CD1c-positive myeloid dendritic cell (primary cell): ENCODE measurements at regions not wholly inside any gene's neighbourhood (a gene's known extent, or its start where the extent isn't known, plus 50 kb on each side); places are given as distances from the start of the nearest gene placed in this dataset.

Experiments used
- DNase-seq: peaks from one replicate; pipeline ENCODE4 v3.0.0-alpha.2; 2016; ENCODE audit errors: extremely low spot score

- no peak for DNase-seq
Observed at GRCh38 chr2:120936476-120937334, 201.0 kb downstream of the GLI2 start.

DNA sequence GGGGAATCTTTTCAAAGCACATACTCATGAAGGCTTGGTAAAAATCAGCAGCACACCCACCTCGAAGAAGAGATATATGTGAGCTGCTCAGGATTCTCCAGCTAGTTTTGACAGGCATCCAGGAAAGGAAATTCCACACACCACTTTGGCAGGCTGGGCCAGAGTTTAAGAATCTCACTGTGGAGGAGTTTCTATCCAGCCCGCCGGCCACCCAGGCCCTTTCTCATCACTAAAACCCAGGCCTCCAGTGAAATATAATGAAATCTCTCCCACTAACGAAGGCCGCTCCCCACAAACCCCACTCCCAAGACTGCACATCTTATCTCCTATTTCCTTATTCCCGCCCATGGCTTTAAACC, 202.0 kb downstream of the GLI2 start:
- DNase-seq, result no peak

DNA sequence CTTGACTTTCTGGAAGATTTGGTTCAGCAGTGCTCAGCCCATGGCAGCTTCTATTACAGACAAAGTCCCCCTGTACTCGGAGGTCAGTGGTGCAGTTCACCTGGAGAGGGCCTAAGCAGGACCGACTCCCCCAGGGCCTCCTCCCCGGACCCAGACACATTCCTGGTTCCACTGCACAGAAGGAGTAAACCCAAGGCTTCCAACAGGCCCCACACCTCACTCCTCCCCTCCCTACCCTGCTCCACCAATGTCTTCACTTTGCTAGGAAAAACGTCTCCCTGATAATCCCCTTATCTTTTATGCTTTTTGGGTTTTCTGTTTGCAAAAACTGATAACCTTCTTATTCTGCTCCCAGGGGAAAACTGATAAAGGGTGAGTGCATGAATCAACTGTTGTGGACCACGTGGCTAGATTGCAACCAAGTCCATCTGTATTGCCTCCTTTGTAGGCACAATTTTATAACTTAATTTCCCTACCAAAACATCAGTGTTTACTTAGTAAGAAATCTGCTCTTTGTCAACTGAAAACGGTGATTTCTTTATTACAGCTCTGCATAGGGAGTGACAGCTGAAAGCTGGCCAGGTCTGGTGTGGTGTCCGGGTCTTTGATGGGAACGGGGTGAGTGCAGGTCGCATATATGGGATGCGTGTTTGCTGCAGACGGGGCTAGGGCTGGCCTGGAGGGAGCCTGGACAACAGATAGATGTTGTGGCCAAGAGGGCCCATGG, 202.5 kb downstream of the GLI2 start:
- no peak for DNase-seq

DNA sequence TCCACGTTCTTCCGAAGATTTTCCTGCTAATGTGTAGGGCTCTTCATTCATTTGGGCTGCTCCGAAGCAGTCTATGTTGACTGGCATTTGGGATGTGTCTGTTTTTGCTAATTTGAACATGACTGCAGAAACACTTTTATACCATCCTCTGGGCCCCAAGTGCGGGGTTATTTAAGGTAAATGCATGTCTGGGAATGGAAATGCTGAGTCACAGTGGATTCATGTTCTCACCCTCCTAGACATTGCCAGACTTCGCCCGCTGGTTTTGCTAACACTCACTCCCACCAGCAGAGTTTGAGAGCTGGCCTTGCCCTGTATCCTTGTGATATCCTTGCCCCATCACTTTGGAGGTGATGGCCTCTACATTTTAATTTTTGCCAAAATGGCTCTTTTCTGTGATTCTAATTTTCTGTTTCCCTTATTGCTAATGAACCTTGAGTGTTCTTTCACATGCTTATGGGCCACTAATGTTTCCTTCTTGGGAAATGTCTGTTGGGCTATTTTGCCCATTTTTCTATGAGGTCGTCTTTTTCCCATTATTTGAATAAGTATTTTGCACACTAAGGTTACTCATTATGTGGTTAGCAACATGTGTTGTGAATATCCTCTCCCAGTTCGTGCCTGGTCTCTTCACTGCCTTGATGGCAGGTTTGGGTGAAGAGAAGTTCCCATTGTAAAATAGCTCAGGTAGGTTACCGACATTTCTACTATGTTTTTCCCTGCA, 204.1 kb downstream of the GLI2 start:
- no peak for DNase-seq

- DNase-seq, result no peak
Observed at GRCh38 chr2:120940319-120940696, 204.6 kb downstream of the GLI2 start.

- DNase-seq, result no peak
Observed at GRCh38 chr2:120940726-120941256, 205.1 kb downstream of the GLI2 start.

DNA sequence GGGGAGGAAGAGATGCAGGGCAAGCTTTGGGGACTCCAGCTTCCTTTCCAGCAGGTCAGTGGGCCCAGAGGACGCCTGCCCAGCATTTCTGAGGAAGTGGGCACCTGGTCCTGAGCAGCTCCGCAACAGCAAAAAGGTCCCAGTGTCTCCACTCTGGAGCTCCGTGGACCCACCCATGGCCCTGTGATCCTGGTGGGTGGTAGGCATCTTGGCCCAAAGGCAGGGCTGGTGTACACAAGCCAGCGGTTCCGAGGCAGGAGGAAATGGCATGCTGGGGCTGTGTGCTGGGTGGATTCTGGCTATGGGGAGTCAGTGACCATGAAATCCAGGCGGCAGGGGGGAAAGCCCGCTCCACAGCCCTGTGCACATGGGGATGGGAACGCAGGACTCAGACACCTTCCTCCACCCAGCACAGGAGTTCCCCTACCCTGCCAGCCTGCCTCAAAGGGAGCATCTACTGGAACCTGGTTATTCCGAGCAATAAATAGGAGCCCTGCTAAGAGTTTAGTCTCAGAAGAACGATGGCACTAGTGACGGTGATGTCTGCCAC, 206.0 kb downstream of the GLI2 start:
- DNase-seq, result no peak

- DNase-seq, result no peak
Observed at GRCh38 chr2:120942658-120943057, 207.0 kb downstream of the GLI2 start.

- no peak for DNase-seq
Observed at GRCh38 chr2:120943403-120944034, 207.9 kb downstream of the GLI2 start.

DNA sequence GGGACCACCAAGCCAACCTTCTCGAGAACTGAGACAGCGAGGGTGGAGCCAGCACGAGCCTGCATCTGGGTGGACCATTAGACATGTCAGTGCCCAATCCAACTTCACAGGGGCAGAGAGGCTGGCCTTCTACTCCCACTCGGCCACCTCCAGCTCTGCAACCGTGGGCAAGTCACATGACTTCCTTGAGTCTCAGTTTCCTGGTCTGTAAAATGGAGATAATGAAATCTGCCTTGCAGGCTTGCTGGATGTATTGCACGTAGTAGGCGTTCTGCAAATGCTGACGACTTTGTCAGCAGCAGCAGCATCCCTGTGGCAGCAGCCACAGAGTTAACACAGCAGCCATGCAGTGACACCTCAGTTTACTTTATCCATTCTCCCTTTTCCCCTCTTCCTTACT, 208.9 kb downstream of the GLI2 start:
- no peak for DNase-seq

GRCh38 chr2:120945091-120945490, 209.4 kb downstream of the GLI2 start:
- no peak for DNase-seq

GRCh38 chr2:120945832-120946499, 210.3 kb downstream of the GLI2 start:
- DNase-seq, result no peak

GRCh38 chr2:120947327-120947726, 211.7 kb downstream of the GLI2 start:
- no peak for DNase-seq

GRCh38 chr2:120947982-120948661, 212.5 kb downstream of the GLI2 start:
- DNase-seq, result no peak

- no peak for DNase-seq
Observed at GRCh38 chr2:120948662-120949011, 213.0 kb downstream of the GLI2 start.

DNA sequence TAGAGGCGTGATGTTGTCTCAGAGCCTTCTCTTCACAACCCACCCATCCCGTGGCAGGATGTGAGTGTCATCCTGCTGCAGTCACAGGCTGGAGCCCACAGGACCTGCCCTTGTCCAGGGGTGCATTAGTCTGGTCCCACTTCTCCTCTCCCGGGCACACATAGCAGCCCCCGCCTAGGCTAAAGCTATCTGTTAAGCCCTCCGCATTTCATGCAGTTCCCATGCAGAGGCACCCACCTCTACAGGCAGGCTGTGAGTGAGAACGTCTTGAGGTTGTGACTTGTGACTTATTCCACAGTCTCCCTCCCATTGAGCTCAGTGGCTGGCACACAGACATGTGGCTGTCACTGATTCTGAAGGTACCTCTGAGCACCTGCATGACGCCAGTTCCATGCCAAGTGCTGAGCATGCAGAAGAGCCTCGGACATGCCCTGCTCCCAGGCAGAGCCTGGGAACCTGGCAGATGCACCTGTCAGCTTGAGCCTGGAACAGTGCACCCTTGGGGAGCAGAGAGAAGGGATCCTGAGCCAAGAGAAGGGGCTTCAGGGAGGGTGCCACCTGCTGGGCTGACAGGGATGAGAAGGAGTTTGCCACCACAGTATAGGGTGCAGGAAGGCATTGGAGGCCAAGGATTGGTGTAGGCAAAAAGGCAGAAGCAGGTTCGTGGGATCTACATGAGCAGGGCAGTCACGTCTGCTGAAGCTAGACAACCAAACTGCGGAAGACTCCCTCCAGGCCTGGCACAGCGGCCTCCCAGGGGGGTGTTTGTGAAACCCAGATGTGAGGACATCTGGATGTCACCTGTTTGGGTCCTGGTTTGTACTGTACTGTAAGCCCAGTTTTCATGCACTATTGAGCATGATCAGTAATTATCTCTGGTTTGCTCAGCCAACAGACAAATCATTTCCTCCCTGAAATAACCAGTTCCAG, 213.6 kb downstream of the GLI2 start:
- DNase-seq, result no peak

- no peak for DNase-seq
Observed at GRCh38 chr2:120949957-120950590, 214.4 kb downstream of the GLI2 start.

GRCh38 chr2:120951693-120952092, 216.0 kb downstream of the GLI2 start:
- DNase-seq, result no peak

- no peak for DNase-seq
Observed at GRCh38 chr2:120952318-120952717, 216.7 kb downstream of the GLI2 start.
